Gastrocnemius medialis (tissue), 4 donors: ENCODE measurements at regions not wholly inside any gene's neighbourhood (a gene's known extent, or its start where the extent isn't known, plus 50 kb on each side); places are given as distances from the start of the nearest gene placed in this dataset.

Experiments
- CTCF ChIP-seq, 5 experiments: fragments of 450-650 bp in 3 of 5; fragments of 200-600 bp in 2 of 5; sonication (generic) in 2 of 5; IDR thresholded peaks in 4 of 5; conservative IDR thresholded peaks in 1 of 5; 1 replicate in 4 of 5; 2 replicates in 1 of 5; pipeline ENCODE4 v1.5.1; 2016 to 2019; ENCODE audit warnings: antibody characterized with exemption in 5 of 5, mild to moderate bottlenecking in 3 of 5, moderate library complexity in 3 of 5
- POLR2A ChIP-seq, 2 donors: fragments of 450-650 bp; IDR thresholded peaks; one replicate each; pipeline ENCODE4 v1.6.1; 2017; ENCODE audit warnings: antibody characterized with exemption in 2 of 2, mild to moderate bottlenecking in 2 of 2, moderate library complexity in 2 of 2

GRCh38 chr11:44423289-44423688 is 113.3 kb upstream of the ALX4 start:
- no peak for TF ChIP-seq POLR2A (IDR thresholded peaks at IDR 0.05)
- TF ChIP-seq CTCF (IDR thresholded peaks at IDR 0.05 in 4 of 5, conservative IDR thresholded peaks at IDR 0.05 in 1 of 5), result no peak
